ENCODE measurements at regions not wholly inside any gene's neighbourhood (a gene's known extent, or its start where the extent isn't known, plus 50 kb on each side); places are given as distances from the start of the nearest gene placed in this dataset.

DNA sequence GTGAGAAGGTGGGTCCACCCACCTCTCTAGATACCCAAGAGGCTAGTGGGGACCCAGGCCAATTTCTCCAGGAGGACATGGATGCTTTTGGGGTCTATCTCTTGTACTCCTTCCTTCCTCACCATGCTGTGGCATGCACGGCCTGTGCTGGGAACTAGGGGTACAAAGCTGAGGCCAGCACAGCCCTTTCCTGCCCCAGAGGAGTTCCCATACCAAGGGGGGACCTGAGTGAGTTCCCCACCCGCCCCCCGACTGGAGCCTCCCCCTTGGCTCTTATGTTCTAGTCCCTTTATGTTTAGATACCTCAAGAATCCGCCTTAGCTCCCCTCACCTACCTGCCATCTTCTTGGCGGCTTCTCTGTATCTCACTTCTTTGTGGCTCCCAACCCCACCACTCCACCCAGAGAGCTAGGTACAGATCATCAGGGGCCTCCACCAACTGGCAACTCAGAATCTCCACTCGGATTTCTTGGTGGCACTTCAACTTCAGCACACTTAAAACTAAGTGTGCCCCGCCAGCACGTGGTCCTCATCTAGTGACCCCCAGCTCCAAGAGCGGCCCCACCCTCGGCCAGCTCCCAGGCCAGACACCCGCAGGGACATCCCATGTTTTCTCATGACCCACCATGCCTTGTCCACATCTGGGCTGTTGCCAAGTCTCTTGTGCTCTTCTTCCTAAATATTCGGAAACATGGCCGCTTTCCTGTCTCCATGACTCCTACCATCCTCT, 115.2 kb upstream of the RTL1 start:
- no peaks in the 10 kb centered on the region for H3K4me1 ChIP-seq (ENCODE audit: insufficient read depth, low read length)
- Mint-ChIP-seq H3K4me3 (no peak overlapping the region), H3K36me3 (ENCODE audit: low read depth) (no peaks in the 10 kb centered on the region), H3K27me3 (peaks cover 25% of the 10 kb centered on the region), H3K9me3 (no peaks in the 10 kb centered on the region), H3K4me1 (ENCODE audit: low read depth) (no peaks in the 10 kb centered on the region), H3K27ac (no peak overlapping the region)
- DNase-seq (peak in 1 of 14 experiments; percentile 1), ATAC-seq (ENCODE audit: poor library complexity) (no peak)
- CTCF ChIA-PET: interaction anchor here (0.7 kb wide), 1 partner anchor 196 kb away, joined by 6 read pairs; no protein-coding TSS in a partner anchor
- H3K9me3 ChIP-seq (ENCODE audit: control insufficient read depth in 1 of 2, insufficient read depth in 1 of 2, low read length in 2 of 2): no peaks in the 10 kb centered on the region
- H3K27ac ChIP-seq (ENCODE audit: low read depth in 1 of 2, low read length in 2 of 2): no peak overlapping the region
- intact Hi-C loops (cut with DNase I, micrococcal nuclease): no loop called here
- POLR2A ChIA-PET: no interaction called here
- TF ChIP-seq, protein P1, sequence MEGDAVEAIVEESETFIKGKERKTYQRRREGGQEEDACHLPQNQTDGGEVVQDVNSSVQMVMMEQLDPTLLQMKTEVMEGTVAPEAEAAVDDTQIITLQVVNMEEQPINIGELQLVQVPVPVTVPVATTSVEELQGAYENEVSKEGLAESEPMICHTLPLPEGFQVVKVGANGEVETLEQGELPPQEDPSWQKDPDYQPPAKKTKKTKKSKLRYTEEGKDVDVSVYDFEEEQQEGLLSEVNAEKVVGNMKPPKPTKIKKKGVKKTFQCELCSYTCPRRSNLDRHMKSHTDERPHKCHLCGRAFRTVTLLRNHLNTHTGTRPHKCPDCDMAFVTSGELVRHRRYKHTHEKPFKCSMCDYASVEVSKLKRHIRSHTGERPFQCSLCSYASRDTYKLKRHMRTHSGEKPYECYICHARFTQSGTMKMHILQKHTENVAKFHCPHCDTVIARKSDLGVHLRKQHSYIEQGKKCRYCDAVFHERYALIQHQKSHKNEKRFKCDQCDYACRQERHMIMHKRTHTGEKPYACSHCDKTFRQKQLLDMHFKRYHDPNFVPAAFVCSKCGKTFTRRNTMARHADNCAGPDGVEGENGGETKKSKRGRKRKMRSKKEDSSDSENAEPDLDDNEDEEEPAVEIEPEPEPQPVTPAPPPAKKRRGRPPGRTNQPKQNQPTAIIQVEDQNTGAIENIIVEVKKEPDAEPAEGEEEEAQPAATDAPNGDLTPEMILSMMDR (IDR thresholded peaks at IDR 0.05): no peak
- no peak overlapping the region for H3K4me3 ChIP-seq (ENCODE audit: low read length)
- peaks cover 0 to 6% of the 10 kb centered on the region in 2 experiments for H3K27me3 ChIP-seq (ENCODE audit: control insufficient read depth in 1 of 2, insufficient read depth in 2 of 2, low read length in 2 of 2)
- no peaks in the 10 kb centered on the region for H3K36me3 ChIP-seq (ENCODE audit: insufficient read depth, low read length)

DNA sequence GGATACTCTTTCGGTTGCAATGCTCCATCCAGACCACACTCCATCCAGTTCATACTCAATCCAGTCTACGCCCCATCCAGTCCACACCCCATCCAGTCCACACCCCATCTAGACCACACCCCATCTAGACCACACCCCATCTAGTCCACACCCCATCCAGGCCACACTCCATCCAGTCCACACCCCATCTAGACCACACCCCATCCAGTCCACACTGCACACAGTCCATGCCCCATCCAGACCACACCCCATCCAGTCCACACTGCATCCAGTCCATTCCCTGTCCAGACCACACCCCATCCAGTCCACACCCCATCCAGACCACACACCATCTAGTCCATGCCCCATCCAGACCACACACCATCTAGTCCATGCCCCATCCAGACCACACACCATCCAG, 116.0 kb upstream of the RTL1 start:
- H3K4me1 Mint-ChIP-seq (ENCODE audit: low read depth): no peaks in the 10 kb centered on the region

DNA sequence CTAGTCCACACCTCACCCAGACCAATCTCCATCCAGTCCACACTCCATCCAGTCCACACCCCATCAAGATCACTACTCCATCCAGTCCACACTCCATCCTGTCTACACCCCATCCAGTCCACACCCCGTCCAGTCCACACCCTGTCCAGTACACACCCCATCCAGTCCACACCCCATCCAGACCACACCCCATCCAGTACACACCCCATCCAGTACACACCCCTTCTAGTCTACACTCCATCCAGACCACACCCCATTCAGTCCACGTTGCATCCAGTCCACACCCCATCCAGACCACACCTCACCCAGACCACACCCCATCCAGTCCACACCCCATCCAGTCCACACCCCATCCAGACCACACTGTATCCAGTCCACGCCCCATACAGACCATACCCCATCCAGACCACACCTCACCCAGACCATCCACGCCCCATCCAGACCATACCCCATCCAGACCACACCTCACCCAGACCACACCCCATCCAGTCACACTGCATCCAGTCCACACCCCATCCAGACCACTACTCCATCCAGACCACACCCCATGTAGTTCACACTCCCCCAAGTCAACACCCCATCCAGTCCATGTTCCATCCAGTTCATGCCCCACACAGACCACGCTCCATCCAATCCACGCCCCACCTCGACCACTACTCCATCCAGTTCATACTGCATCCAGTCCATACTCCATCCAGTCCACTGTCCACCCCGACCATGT, 116.6 kb upstream of the RTL1 start:
- ATAC-seq (ENCODE audit: poor library complexity) (no peak), DNase-seq (peak in 2 of 14 experiments; percentile 5 to 24)
- no peak overlapping the region for H3K4me3 ChIP-seq (ENCODE audit: low read length)
- H3K4me1 Mint-ChIP-seq (ENCODE audit: low read depth): no peaks in the 10 kb centered on the region
- H3K9me3 Mint-ChIP-seq: no peaks in the 10 kb centered on the region
- no peaks in the 10 kb centered on the region for H3K4me1 ChIP-seq (ENCODE audit: insufficient read depth, low read length)
- POLR2A ChIA-PET: no interaction called here
- no peak overlapping the region for H3K27ac ChIP-seq (ENCODE audit: low read depth in 1 of 2, low read length in 2 of 2)
- no peak overlapping the region for H3K27ac Mint-ChIP-seq
- TF ChIP-seq, protein P1 (IDR thresholded peaks at IDR 0.05): no peak
- no peaks in the 10 kb centered on the region for H3K36me3 ChIP-seq (ENCODE audit: insufficient read depth, low read length)
- no peak overlapping the region for H3K4me3 Mint-ChIP-seq
- CTCF ChIA-PET: no interaction called here
- peaks cover 0 to 6% of the 10 kb centered on the region in 2 experiments for H3K27me3 ChIP-seq (ENCODE audit: control insufficient read depth in 1 of 2, insufficient read depth in 2 of 2, low read length in 2 of 2)
- H3K27me3 Mint-ChIP-seq: peaks cover 25% of the 10 kb centered on the region
- H3K9me3 ChIP-seq (ENCODE audit: control insufficient read depth in 1 of 2, insufficient read depth in 1 of 2, low read length in 2 of 2): no peaks in the 10 kb centered on the region
- intact Hi-C loops (cut with DNase I, micrococcal nuclease): no loop called here
- no peaks in the 10 kb centered on the region for H3K36me3 Mint-ChIP-seq (ENCODE audit: low read depth)

More for the DNA sequence above, 116.0 kb upstream of the RTL1 start:
- POLR2A ChIA-PET: no interaction called here
- H3K27me3 Mint-ChIP-seq: peaks cover 25% of the 10 kb centered on the region
- TF ChIP-seq, protein P1 (IDR thresholded peaks at IDR 0.05): no peak
- Histone ChIP-seq H3K4me3 (ENCODE audit: low read length) (no peak overlapping the region), H3K27me3 (ENCODE audit: control insufficient read depth in 1 of 2, insufficient read depth in 2 of 2, low read length in 2 of 2) (peaks cover 0 to 6% of the 10 kb centered on the region in 2 experiments), H3K9me3 (ENCODE audit: control insufficient read depth in 1 of 2, insufficient read depth in 1 of 2, low read length in 2 of 2) (no peaks in the 10 kb centered on the region), H3K36me3 (ENCODE audit: insufficient read depth, low read length) (no peaks in the 10 kb centered on the region), H3K4me1 (ENCODE audit: insufficient read depth, low read length) (no peaks in the 10 kb centered on the region), H3K27ac (ENCODE audit: low read depth in 1 of 2, low read length in 2 of 2) (no peak overlapping the region)
- intact Hi-C loops (cut with DNase I, micrococcal nuclease): no loop called here
- no peaks in the 10 kb centered on the region for H3K9me3 Mint-ChIP-seq
- no peaks in the 10 kb centered on the region for H3K36me3 Mint-ChIP-seq (ENCODE audit: low read depth)
- CTCF ChIA-PET: no interaction called here
- H3K4me3 Mint-ChIP-seq: no peak overlapping the region
- H3K27ac Mint-ChIP-seq: no peak overlapping the region
- DNase-seq (peak in 1 of 14 experiments; percentile 2), ATAC-seq (ENCODE audit: poor library complexity) (no peak)

Measured in CD4-positive, alpha-beta T cell (primary cell).